Stimulated activated naive CD8-positive, alpha-beta T cell treated with anti-CD3 and anti-CD28 coated beads, Interleukin-15, amount 100 ng/mL, for 72 hours (primary cell): ENCODE measurements at regions not wholly inside any gene's neighbourhood (a gene's known extent, or its start where the extent isn't known, plus 50 kb on each side); places are given as distances from the start of the nearest gene placed in this dataset.
"Not testable (repeated sequence)": the region's sequence is repeated elsewhere in the genome, so short reads cannot be mapped to it uniquely, and the experiment has no call there.

Source experiments
- ATAC-seq: fragments of 150-1000 bp; cut with Tn5 transposase; 2 replicates; pipeline ENCODE4 v1.10.0; 2021; ENCODE audit warnings: mild to moderate bottlenecking, moderate library complexity
- DNase-seq, 2 donors: peaks; one replicate each; pipeline ENCODE4 v3.0.0; 2021 to 2022
- H3K27ac Mint-ChIP-seq, 2 donors: one replicate each; pipeline ENCODE4 v1.8.0; 2022; ENCODE audit warnings: mild to moderate bottlenecking in 2 of 2, mixed read lengths in 2 of 2, moderate library complexity in 2 of 2
- H3K27me3 Mint-ChIP-seq: one replicate; pipeline ENCODE4 v1.8.0; 2022; ENCODE audit warnings: mixed read lengths
- H3K4me1 Mint-ChIP-seq: one replicate; pipeline ENCODE4 v1.8.0; 2022; ENCODE audit warnings: mild to moderate bottlenecking, mixed read lengths
- H3K4me3 Mint-ChIP-seq, 2 donors: one replicate each; pipeline ENCODE4 v1.8.0; 2022; ENCODE audit warnings: mild to moderate bottlenecking in 2 of 2, mixed read lengths in 2 of 2, moderate library complexity in 1 of 2
- H3K9me3 Mint-ChIP-seq, 2 donors: one replicate each; pipeline ENCODE4 v1.8.0; 2022; ENCODE audit warnings: mixed read lengths in 2 of 2

DNA sequence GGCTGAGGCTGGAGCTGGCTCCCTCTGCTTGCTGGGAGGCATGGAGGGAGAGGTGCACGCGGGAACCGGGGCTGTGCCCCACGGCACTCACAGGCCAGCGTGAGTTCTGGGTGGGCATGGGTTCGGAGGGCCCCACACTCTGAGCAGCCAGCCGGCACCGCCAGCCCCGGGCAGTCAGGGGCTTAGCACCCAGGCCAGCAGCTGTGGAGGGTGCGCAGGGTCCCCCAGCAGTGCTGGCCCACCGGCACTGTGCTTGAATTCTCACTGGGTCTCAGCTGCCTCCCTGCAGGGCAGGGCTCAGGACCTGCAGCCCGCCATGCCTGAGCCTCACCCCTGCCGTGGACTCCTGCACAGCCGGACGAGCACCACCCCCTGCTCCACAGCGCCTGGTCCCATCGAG lies 164.9 kb upstream of the PLD5 start:
- peak; percentile 26 for ATAC-seq
- H3K4me3 Mint-ChIP-seq = no peak overlapping the region
- no peak for DNase-seq
- H3K9me3 Mint-ChIP-seq = no peaks in the 10 kb centered on the region
- no peak overlapping the region for H3K27ac Mint-ChIP-seq
- no peaks in the 10 kb centered on the region for H3K27me3 Mint-ChIP-seq
- no peaks in the 10 kb centered on the region for H3K4me1 Mint-ChIP-seq

DNA sequence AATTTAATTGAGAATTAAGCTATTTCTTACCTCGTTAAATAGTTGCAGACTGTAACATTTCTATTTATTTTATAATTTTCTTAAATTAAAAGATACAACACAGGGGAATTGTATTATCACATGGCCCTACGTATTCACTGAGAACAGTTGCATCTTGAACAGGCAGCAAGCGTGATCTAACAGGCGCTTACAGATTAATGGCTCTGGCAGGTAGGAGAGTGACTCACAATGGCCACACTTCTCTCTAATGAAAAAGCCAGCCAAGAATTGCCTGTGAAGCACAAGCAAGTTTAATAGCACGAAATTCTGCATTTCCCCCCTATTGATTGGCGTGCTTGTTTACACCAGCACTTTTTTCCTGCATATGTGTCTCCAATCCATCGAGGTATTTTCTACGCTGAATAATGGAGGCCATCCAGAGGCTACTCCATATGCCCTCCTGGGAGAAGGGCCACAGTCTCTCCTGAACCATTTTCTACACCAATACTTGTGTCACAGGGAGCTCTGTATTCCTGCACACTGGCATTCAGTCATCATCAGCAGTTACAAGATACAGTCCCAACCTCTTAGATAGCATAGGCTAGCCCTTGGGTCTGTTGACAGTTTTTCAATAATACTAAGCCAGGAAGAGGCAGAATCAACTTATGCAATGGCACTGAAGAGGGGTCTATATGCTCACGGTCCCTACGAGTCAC lies 150.6 kb upstream of the PLD5 start:
- no peak for DNase-seq
- peaks cover 5 to 7% of the 10 kb centered on the region in 2 donors for H3K9me3 Mint-ChIP-seq
- H3K27me3 Mint-ChIP-seq = no peaks in the 10 kb centered on the region
- ATAC-seq = no peak
- H3K27ac Mint-ChIP-seq = no peak overlapping the region
- no peaks in the 10 kb centered on the region for H3K4me1 Mint-ChIP-seq
- H3K4me3 Mint-ChIP-seq = no peak overlapping the region

DNA sequence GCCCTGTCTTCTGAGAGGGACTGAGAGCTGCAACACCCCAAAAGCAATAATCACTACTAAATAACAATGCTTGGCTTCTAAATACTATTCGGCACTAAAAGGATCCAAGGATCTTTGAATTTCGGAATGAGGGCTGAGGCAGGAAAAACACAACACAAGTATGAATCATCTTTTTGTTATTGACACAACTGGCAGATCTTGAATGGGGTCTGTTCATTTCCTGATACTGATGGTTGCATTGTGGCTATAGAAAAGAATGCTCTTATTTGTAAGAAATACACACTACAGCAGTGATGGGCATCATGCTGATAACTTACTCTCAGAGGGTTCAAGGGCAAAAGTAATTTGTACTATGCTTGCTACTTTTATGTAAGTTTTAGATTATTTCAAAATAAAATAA lies 149.2 kb upstream of the PLD5 start:
- Mint-ChIP-seq H3K27ac (no peak overlapping the region), H3K4me1 (no peaks in the 10 kb centered on the region), H3K27me3 (no peaks in the 10 kb centered on the region), H3K4me3 (no peak overlapping the region), H3K9me3 (peaks cover 5 to 7% of the 10 kb centered on the region in 2 donors)
- ATAC-seq (no peak), DNase-seq (no peak)

DNA sequence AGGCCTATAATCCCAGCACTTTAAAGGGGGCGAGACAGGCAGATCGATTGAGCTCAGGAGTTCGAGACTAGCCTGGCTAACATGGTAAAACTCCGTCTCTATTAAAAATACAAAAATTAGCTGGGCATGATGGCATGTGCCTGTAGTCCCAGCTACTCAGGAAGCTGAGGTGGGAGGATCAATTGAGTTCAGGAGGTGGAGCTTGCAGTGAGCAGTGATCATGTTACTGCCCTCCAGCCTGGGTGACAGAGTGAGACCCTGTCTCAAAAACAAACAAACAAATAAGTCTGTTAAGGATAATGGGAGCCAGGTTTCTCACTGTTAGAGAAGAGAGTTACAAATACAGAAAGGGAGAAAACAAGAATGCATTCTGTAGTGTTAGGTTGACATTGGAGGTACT lies 148.7 kb upstream of the PLD5 start:
- not testable (repeated sequence) for H3K9me3 Mint-ChIP-seq, H3K4me3 Mint-ChIP-seq

DNA sequence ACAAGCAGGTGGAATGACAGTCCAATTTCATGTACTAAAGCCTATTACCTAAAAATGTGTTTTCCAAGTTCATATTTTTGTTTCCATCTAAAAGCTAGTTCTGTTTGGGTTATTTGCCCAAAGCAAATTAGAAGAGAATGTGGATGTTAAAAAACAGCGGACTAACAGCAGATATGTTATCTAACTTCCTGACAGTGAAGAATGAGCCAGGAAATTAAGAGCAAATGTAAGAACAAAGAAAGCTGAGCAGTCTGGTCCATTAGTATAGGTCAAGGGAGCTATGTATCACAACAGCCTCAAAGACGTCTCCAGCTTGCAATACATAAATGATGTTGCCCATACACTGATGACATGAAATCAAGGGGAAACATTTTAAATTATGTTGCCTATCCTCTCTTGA lies 145.5 kb upstream of the PLD5 start:
- no peak for DNase-seq
- no peaks in the 10 kb centered on the region for H3K4me1 Mint-ChIP-seq

More for the DNA sequence above, 148.7 kb upstream of the PLD5 start:
- not testable (repeated sequence) for ATAC-seq, H3K27me3 Mint-ChIP-seq, DNase-seq, H3K4me1 Mint-ChIP-seq
- peak overlapping the region in 1 of 2 donors; percentile 79 for H3K27ac Mint-ChIP-seq

DNA sequence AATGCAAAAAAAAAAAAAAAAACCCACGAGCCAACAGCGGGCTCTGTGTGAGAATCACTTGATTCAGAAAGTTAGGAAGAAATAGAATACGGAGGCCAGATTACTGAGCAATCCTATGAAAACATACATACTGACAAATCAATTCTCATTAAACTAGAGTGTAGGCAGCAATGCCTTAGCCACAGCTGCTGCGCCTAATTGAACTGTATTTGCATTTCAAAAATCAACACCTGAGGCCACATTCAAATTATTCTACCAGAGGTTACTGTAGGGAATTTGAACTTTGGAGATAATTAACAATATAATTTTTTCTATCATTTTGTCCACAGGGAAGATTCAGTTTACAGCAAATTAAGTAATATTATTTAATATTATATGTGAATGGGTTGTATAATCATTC lies 138.4 kb upstream of the PLD5 start:
- no peaks in the 10 kb centered on the region for H3K27me3 Mint-ChIP-seq
- ATAC-seq = no peak
- no peak overlapping the region for H3K4me3 Mint-ChIP-seq
- no peaks in the 10 kb centered on the region for H3K4me1 Mint-ChIP-seq
- no peaks in the 10 kb centered on the region for H3K9me3 Mint-ChIP-seq
- no peak overlapping the region for H3K27ac Mint-ChIP-seq
- DNase-seq = no peak

More for the DNA sequence above, 145.5 kb upstream of the PLD5 start:
- no peak overlapping the region for H3K27ac Mint-ChIP-seq
- peaks cover 5 to 7% of the 10 kb centered on the region in 2 donors for H3K9me3 Mint-ChIP-seq
- H3K27me3 Mint-ChIP-seq = no peaks in the 10 kb centered on the region
- H3K4me3 Mint-ChIP-seq = no peak overlapping the region
- no peak for ATAC-seq

DNA sequence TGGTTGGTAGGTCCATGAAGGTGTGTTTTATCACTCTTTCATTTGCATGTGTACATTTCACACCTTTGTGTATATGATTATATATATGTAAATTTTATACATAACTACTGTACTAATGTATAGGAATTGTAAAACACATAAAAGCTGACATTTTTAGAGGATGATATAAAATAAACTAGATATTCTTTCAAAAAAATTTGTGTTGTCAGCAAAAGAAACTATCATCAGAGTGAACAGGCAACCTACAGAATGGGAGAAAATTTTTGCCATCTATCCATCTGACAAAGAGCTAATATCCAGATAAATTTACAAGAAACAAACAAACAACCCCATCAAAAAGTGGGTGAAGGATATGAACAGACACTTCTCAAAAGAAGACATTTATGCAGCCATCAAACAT lies 129.3 kb upstream of the PLD5 start:
- H3K9me3 Mint-ChIP-seq, H3K4me1 Mint-ChIP-seq, H3K27ac Mint-ChIP-seq, DNase-seq, H3K27me3 Mint-ChIP-seq, H3K4me3 Mint-ChIP-seq, ATAC-seq: not testable (repeated sequence)

DNA sequence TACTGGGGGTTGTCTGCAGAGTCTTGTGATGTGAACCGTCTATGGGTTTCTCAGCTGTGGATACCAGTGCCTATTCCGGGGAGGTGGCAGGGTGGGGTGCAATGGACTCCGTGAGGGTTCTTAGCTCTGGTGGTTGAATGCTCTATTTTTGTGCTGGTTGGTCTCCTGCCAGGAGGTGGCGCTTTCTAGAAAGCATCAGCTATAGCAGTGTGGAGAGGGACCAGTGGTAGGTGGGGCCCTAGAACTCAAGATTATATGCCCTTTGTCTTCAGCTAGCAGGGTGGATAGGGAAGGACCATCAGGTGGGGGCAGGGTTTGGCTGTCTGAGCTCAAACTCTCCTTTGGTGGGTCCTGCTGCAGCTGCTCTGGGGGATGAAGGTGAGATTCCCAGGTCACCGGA lies 127.3 kb upstream of the PLD5 start:
- Mint-ChIP-seq H3K4me1 (no peaks in the 10 kb centered on the region), H3K9me3 (peaks cover 0 to 5% of the 10 kb centered on the region in 2 donors), H3K27me3 (no peaks in the 10 kb centered on the region), H3K27ac (no peak overlapping the region), H3K4me3 (no peak overlapping the region)
- no peak for DNase-seq
- ATAC-seq = no peak

DNA sequence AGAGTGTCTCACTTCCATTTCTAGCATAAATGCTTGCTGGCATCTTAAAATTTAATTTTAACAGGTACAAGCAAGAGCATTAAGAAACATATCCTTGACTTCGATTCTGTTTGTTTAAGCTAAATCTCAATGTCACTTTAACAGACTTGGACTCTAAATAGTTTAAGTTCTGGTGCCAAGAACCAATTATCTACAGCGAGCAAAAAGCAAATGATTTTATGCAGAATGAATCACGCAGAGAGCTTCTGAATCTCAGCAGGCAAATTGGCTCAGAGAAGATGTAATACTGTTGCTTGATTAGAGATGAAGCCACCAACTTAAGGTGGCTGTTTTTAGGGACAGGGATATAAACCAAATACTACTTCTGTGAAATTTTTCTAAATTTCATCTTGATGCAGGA lies 117.0 kb upstream of the PLD5 start:
- H3K9me3 Mint-ChIP-seq = no peaks in the 10 kb centered on the region
- H3K4me1 Mint-ChIP-seq = no peaks in the 10 kb centered on the region
- DNase-seq (no peak), ATAC-seq (no peak)
- no peaks in the 10 kb centered on the region for H3K27me3 Mint-ChIP-seq
- H3K27ac Mint-ChIP-seq = no peak overlapping the region
- no peak overlapping the region for H3K4me3 Mint-ChIP-seq

DNA sequence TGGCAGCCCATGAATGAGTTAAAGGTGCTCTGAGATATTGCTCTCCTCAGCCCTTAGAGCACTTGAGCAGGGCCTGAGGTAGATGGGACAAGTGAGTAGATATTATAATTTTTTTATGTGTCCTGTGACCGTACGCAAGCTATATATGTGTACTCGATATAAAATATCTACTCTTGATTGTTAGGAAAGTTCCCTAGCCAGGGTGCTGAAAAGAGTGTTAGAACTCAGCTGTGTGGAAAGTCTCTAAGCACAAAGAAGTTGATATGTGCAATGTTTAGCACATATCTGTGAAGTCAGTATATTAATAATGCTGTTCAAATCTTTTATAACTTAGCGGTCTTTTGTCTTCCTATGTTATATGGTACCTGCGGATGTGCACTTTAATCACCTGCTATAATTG lies 114.6 kb upstream of the PLD5 start:
- ATAC-seq = no peak
- Mint-ChIP-seq H3K9me3 (no peaks in the 10 kb centered on the region), H3K27ac (no peak overlapping the region), H3K27me3 (no peaks in the 10 kb centered on the region), H3K4me1 (no peaks in the 10 kb centered on the region), H3K4me3 (no peak overlapping the region)
- no peak for DNase-seq

DNA sequence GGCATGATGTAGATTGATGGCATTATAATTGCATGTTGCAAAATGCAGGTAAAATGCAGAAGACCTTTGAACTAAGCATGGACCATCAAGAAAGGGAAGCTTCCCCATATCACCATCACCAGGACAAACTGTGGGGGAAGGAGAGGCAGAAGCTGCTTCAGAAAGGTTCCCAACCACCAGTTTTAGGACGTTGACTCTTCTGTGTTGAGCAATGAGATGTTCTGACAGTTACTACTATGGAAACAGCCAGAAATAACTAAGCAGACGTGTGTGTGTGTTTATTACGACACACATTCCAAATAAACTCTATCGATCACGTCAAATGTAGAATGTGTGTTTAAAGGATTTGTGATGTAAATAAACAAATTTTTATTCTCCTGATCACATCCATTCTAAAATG lies 110.2 kb upstream of the PLD5 start:
- DNase-seq (no peak), ATAC-seq (no peak)
- H3K4me3 Mint-ChIP-seq = no peak overlapping the region
- H3K9me3 Mint-ChIP-seq = peaks cover 0 to 8% of the 10 kb centered on the region in 2 donors
- no peaks in the 10 kb centered on the region for H3K4me1 Mint-ChIP-seq
- no peak overlapping the region for H3K27ac Mint-ChIP-seq
- H3K27me3 Mint-ChIP-seq = peaks cover 9% of the 10 kb centered on the region

DNA sequence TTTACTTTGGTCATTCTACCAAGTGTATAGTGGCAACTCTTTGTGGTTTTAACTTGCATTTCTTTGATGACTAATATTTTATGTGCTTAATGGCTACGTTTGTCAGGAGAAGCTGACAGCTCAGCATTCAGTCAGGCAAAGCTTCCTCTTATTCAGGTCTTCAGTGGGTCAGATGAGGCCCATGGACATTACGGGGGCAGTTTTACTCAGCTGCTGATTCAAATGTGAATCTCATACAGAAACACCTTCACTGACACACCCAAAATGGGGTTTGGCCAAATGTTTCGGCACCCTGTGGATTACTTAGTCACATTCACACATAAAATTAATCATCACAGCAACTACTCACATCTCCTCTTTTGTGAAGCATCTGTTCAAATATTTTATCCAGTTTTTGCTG lies 104.9 kb upstream of the PLD5 start:
- Mint-ChIP-seq H3K4me1 (no peaks in the 10 kb centered on the region), H3K9me3 (peaks cover 4 to 8% of the 10 kb centered on the region in 2 donors), H3K4me3 (no peak overlapping the region), H3K27me3 (peaks cover 9% of the 10 kb centered on the region), H3K27ac (no peak overlapping the region)
- DNase-seq (no peak), ATAC-seq (no peak)

DNA sequence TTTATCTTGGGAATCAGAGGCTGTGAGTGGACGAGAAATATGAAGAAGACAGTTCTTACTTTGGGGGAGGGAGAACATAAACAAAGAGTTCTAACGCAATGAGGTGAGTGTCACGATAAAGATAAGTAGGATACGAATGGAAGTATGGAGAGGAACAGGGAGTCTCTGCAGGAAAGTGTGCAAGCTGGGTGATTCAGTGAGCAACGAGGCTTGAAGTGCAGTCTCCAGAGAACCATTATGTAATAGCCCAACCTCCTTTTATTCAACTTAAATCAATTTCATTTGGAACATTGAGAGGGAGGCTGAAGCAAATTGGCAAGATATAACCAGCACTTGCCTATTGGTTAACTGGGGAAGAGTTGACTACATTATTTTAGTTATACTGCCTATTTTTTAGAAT lies 99.3 kb upstream of the PLD5 start:
- H3K4me3 Mint-ChIP-seq = no peak overlapping the region
- ATAC-seq (no peak), DNase-seq (no peak)
- peaks cover 4 to 6% of the 10 kb centered on the region in 2 donors for H3K9me3 Mint-ChIP-seq
- no peaks in the 10 kb centered on the region for H3K27me3 Mint-ChIP-seq
- no peak overlapping the region for H3K27ac Mint-ChIP-seq
- H3K4me1 Mint-ChIP-seq = no peaks in the 10 kb centered on the region

DNA sequence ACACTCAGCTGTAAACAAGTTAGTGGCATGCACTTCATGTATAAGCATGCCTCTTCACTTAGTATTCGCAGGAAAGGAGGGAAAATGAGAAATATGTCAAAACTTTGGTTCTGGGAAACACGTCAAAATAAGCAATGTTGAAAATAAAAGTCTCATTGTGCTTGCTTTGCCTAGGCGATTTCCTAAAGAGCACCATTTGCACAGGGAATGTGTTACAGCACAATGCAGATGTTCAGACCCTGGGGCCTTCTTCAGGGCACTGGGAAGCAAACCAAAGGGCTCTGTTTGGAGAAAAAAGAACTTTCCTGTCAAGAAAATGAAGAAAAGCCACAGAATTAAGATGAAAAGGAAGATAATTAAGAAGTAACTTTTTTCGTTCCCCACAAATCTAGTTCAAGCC lies 98.6 kb upstream of the PLD5 start:
- no peak overlapping the region for H3K27ac Mint-ChIP-seq
- no peaks in the 10 kb centered on the region for H3K4me1 Mint-ChIP-seq
- H3K27me3 Mint-ChIP-seq = no peaks in the 10 kb centered on the region
- ATAC-seq (no peak), DNase-seq (no peak)
- H3K9me3 Mint-ChIP-seq = peaks cover 4 to 6% of the 10 kb centered on the region in 2 donors
- H3K4me3 Mint-ChIP-seq = no peak overlapping the region

DNA sequence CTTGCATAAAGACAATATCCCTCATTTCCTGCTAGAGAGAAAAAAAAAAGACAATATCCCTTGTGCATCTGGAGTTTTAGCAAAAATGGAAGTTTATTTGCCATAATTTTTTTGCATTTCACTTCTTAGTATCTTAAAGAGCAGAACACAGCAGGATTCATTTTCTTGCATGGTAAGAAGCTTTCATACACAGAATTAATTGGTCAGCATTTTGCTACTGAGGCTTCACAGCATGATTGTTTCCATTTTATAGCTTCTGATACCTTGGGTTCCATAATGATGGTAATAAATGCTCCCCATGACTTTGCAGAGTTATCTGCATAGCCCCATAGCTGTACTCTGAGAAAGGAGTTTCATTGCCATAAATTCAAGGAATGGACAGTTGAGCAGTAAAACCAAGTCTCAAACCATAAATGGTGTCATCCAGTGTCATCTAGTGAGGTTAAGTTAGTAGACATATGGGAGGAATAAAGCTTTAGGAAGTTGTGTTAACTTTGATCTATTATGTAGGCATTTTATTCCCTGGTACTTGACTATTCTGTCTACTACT lies 88.8 kb upstream of the PLD5 start:
- Mint-ChIP-seq H3K27ac (no peak overlapping the region), H3K4me1 (no peaks in the 10 kb centered on the region), H3K27me3 (peaks cover 12% of the 10 kb centered on the region), H3K9me3 (peaks cover 7 to 29% of the 10 kb centered on the region in 2 donors), H3K4me3 (no peak overlapping the region)
- no peak for ATAC-seq
- DNase-seq = no peak

DNA sequence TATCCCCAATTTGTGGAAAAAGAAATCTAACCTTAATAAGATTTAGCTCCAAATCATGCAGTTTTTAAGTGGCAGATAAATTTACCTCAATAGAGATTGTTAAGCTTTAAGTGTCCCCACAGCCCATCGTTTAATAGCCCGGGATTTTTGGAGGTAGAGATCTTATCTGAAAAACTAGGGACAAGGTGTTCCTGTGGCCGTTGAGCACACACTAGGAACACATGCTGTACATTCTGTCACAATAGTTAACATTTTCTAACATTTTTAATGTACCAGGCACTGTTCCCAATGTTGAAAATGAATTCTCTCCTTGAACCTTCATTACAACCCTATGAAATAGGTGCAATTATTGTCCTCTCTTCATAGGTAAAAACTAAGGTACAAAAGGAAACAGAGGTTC lies 85.7 kb upstream of the PLD5 start:
- no peak overlapping the region for H3K4me3 Mint-ChIP-seq

DNA sequence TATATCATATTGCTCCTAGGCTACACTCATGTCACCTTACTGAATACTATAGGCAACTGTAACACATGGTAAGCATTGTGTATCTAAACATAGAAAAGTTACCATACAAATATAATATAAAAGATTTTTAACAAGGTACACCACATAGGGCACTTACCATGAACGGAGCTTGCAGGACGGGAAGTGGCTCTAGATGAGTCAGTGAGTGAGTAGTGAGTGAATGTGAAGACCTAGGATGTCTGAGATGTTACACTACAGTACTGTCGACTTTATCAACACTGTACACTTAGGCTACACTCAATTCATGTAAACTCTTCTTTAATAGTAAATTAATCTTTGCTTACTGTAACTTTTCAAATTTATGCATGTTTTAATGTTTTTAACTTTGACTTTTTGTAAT lies 81.0 kb upstream of the PLD5 start:
- Mint-ChIP-seq H3K4me1 (no peaks in the 10 kb centered on the region), H3K4me3 (no peak overlapping the region)
- no peak for ATAC-seq

More for the DNA sequence above, 85.7 kb upstream of the PLD5 start:
- Mint-ChIP-seq H3K27me3 (peaks cover 5% of the 10 kb centered on the region), H3K27ac (no peak overlapping the region), H3K9me3 (peaks cover 0 to 8% of the 10 kb centered on the region in 2 donors), H3K4me1 (no peaks in the 10 kb centered on the region)
- DNase-seq (no peak), ATAC-seq (no peak)

More for the DNA sequence above, 81.0 kb upstream of the PLD5 start:
- no peak for DNase-seq
- H3K9me3 Mint-ChIP-seq = no peaks in the 10 kb centered on the region
- H3K27ac Mint-ChIP-seq = no peak overlapping the region
- H3K27me3 Mint-ChIP-seq = no peaks in the 10 kb centered on the region
